GM21825 (cell line): ENCODE measurements at regions not wholly inside any gene's neighbourhood (a gene's known extent, or its start where the extent isn't known, plus 50 kb on each side); places are given as distances from the start of the nearest gene placed in this dataset.

ENCODE experiments used
- ATAC-seq: cut with Tn5 transposase; IDR thresholded peaks from one replicate; pipeline ENCODE4 v1.9.1; 2021; ENCODE audit warnings: mild to moderate bottlenecking, moderate library complexity; ENCODE audit not compliant: unreplicated experiment

GRCh38 chr6:84422380-84422968 lies 195.0 kb upstream of the CEP162 start:
- peak; percentile 68 for ATAC-seq

DNA sequence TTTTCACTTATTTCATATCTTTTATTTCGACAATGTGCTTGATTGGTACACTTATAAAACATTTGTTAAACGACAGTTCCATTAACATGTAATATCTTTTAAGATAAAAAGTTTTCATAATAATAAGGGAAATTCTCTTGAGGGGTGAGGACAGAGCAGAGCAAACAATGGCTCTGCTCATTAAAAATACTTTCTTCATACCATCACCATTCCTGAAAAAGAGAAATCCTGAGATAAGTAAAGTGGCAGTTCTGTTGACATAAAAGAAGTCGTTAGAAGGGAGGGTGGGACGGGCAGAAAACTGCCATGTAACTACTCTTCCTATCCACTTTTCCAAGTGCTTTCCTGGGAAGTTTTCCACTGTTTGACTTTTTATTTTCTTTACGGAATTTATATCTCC lies 193.6 kb upstream of the CEP162 start:
- ATAC-seq, result no peak

DNA sequence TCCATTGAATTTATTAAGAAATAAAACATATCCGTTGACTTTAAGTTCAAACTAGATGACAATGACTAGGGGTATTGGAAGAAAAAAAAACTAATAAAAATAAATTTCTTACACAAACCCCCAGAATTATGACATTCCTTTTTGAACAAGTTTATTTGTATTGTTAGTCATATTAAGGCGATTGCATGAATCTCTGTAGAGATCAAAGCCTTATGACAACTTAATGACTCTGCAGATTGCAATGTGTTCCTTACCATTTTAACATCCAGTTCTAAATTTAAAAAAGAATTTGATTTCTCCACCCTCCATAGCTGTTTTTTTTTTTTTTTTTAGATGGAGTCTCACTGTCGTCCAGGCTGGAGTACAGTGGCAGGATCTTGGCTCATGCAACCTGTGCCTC lies 189.8 kb upstream of the CEP162 start:
- no peak for ATAC-seq

DNA sequence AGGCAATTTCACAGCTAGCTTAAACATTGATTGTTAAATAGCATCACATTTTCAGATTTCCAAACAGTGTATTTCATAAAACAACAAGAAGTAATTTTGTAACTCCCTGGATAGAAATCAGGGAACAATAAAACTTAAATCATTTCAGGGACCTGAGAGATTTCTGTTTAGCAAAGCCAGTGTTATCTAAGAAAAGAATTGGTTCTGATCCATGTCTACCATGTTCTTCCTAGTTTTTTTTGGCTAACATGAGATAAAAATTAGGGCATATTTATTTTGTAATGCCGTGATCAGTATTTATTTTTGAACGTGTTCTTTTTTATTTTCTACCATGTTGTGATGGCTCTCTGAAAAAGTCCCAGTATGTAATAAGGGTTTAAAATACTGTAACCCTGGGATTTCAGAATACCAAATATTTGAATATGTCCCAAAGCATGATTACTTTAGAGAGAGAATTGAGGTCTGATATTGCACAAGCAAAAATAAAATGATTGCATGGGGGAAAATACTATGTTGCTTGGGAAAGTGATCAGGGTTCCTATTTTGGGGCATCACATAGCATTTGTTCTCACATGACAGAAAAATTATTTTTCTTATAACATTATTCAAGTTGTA lies 188.7 kb upstream of the CEP162 start:
- ATAC-seq, result no peak

DNA sequence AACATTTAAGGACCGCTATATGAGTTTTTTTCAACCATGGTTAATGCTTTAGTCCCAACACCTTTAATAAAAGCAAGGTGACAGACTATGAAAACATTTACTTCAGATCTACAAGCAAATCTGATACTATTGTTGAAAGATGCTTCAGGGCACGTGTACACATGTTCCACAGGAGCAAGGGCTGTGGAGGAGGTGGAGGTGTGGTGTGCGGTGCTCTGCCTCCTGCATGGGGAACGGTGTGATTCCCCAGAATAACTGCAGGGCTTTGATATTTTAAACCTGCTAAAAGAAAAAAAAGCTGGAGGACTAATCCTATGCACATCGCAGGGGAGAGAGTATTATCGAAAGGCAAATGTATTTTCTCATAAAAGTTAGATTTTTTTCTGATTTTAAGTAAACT lies 188.1 kb upstream of the CEP162 start:
- no peak for ATAC-seq

DNA sequence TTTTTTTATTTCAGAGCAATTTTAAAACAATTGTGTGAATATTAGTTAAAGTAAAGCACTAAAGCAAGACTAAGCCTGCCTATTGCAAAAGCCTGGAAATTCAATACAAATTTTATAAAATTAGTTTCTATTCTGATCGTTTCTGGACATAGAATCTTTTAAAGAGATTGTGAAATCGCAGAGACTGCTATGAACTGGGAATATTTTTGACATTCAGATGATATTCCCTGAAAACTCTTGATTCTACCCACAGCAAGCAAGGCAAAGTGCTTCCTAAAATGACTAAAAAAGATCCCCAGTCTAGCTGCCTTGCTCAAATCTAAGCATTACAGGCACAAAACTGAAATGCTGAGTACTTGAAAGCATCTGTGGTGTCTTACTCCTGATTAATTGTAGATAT lies 187.6 kb upstream of the CEP162 start:
- no peak for ATAC-seq

GRCh38 chr6:84414531-84414930 lies 187.1 kb upstream of the CEP162 start:
- no peak for ATAC-seq

GRCh38 chr6:84411060-84411629 lies 183.7 kb upstream of the CEP162 start:
- no peak for ATAC-seq

DNA sequence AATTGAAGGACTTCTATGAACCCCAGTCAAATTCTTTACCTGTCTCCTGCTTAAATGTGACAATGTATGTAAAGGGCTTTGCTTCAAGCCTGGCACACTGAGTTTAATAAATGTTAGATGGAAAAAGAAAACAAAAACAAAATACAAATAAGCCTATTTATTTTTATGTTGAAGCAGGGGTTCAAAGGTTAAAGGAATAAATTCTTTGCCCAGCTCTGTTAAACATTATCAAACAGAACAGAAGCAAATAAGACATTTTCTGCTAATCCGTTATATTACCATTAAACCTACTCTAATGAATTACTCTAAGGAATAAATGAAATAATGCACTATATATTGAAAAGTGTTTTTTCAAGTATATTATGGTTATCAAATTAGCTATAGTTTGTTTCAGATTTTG lies 182.5 kb upstream of the CEP162 start:
- ATAC-seq, result no peak

DNA sequence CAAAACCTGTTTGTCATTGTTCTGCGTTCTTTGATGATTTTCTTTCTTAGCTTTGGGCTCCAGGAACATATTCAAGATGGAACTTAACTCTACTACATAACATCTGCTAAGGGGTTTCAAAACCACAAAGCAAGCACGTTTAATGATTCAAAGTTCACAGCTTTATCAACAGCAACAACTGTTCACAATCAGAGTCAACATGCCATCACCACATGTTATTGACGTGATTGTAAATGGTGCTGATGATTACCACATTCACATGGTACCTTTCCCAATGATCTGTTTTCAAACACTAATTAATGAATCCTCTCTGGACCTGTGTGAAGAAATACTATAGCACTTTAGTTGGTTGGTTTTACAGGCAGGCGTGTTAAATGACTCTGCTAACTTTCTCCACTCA lies 180.6 kb upstream of the CEP162 start:
- no peak for ATAC-seq

DNA sequence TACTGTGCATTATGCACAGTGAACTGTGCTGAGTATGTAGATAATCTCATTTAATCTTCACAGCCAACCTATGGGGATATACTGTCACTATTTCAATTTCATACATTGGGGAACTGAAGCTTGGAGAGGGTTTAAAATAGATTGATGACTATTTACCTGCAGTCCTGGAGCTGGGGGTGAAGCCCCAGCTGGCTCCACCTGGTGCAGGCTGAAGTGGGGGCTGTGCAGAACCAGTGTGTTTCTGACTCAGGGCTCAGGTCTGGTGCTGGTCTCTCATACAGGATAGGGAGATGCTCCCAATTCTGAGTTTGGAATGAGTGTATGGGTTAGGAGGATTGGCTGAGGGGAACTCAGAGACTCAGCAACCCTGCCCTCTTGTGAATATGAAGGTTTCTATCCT lies 176.1 kb upstream of the CEP162 start:
- ATAC-seq, result no peak

DNA sequence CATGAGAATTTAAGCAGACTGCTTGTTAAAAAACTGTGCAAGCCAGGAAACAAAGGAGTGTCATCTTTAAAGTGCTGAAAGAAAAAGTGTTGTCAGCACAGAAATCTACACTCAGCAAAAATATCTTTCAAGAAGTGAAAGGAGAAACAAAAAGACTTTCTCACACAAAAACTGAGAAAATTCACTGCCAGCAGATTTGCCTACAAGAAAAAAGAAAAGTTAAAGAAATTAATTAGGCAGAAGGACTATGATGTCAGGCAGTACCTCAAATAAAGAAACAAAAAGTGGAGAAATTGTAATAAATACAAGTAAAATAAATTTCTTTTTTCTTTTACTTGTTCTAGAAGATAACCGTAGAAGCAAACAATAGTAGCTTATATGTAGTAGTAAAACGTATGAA lies 171.6 kb upstream of the CEP162 start:
- no peak for ATAC-seq

DNA sequence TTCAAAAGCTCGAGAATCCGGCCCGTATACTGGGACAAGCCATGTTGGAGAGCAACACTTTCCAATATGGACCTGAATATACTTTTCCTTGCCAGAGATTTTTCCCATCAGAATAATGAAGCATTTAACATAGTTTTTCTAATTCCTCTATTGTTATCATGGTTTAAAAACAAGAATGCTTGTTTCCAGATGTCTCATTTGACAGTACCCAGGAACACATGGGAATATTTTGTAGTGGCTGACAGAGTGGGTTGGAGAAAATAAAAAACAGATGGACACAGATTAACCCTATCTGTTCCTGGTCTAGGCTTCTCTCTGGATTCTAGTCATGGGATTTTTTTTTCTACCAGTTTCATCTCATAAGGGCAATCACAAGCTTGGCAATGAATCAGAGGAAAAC lies 164.8 kb upstream of the CEP162 start:
- ATAC-seq, result no peak

- ATAC-seq, result no peak
Observed at GRCh38 chr6:84390851-84391250, 163.4 kb upstream of the CEP162 start.

DNA sequence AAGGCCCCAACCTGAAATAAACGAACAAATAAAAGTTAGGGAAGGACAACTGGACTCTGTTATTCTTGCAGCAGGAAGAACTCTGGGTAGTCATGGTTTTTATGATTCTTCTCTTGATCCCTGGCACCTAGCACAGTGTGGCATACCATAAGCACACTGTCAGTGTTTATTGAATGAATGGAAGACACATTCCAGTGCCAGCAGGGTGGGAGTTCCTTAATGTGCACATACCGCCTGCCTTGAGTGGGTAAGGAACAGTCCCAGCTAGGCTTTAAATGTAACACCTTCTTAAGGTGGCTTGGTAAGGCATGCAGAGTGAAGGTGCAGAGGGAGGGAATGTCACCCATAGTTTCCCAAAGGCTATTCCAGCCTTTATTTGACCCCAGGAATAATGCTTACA lies 162.9 kb upstream of the CEP162 start:
- no peak for ATAC-seq

DNA sequence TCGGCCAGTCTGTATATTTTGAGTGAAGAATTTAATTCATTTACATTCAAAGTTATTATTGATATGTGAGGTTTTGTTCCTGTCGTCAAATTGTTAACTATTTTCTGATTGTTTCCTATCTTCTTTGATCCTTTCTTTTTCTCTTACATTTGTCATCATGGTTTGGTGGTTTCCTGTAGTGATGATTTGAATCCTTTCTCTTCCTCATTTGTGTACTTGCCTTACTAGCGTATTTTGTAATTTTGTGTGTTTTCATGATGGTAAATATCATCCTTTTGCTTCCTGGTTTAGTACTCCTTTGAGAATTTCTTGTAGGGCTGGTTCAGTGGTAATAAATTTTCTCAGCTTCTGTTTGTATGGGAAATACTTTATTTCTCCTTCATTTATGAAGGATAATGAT lies 151.7 kb upstream of the CEP162 start:
- ATAC-seq, result no peak

GRCh38 chr6:84372290-84372689 lies 144.8 kb upstream of the CEP162 start:
- ATAC-seq, result no peak

DNA sequence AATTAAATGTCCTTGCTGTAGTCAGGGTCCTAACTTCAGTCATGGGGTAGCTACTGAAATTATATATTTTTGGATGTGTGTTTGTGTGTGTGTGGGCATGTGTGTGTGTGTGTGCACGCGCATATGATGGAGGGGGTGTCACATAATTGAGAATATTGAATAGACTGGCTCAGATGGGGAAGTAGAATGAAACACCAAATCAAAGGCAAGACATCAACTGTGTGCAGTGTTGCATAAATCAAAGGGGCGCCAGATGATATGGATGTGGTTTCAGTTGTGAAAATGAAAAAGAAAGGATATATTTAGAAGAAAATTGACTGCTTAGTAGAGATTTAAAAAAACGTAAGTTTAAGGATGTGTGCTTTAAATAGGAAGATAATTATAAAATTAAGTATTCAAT lies 144.2 kb upstream of the CEP162 start:
- ATAC-seq, result no peak

DNA sequence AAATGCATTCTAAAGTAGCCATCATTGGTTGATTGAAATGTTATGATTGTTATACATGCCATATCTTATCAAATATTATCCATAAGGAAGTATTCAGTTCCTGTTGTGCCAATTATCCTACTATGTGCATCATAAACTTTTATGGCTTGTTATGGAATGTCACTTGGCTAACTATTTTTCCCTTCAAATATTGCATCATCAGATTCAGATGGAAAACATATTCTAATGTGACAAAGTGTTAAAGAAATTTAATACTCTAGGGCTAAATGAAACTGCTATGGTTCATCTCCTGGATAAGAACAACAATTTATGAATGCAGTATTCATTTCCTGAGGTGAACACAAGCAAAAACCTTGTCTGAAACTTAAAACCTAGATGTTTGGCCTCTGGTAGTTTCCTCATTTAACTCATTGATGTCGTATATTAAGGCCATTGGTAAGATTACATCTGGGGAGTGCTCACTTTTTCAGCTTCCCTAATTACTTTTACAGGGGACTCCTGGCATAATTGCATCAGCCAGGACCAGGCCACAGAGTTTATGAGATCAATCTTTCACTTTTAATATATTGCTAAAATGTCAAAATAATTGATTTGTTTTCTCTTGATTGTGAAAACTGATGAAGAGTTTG lies 134.9 kb upstream of the CEP162 start:
- ATAC-seq, result no peak

GRCh38 chr6:84361372-84362192 lies 134.1 kb upstream of the CEP162 start:
- ATAC-seq, result no peak

DNA sequence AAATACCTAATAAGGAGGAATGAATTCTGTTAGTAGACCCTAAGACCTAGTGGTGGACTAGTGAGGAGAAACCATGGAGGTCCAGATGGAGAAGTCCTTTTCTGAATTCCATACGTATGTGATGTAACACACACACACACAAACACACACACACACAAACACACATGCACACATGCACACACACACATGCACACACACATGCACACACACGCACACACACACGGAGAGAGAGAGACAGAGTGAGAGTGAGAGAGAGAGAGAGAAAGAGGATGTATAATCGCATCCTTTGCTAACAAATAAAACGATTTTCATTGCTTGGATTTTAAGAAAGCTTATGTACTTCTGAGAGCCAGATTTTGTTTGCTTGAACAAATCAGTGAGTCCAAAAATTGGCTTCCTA lies 132.6 kb upstream of the CEP162 start:
- no peak for ATAC-seq

- no peak for ATAC-seq
Observed at GRCh38 chr6:84358581-84358980, 131.1 kb upstream of the CEP162 start.
